Activated CD4-positive, CD25-positive, alpha-beta regulatory T cell (primary cell): ENCODE measurements at regions not wholly inside any gene's neighbourhood (a gene's known extent, or its start where the extent isn't known, plus 50 kb on each side); places are given as distances from the start of the nearest gene placed in this dataset.

ENCODE experiments used
- DNase-seq, 4 experiments: peaks; one replicate each; lab custom pipeline; 2025; lab: John Stamatoyannopoulos, UW

DNA sequence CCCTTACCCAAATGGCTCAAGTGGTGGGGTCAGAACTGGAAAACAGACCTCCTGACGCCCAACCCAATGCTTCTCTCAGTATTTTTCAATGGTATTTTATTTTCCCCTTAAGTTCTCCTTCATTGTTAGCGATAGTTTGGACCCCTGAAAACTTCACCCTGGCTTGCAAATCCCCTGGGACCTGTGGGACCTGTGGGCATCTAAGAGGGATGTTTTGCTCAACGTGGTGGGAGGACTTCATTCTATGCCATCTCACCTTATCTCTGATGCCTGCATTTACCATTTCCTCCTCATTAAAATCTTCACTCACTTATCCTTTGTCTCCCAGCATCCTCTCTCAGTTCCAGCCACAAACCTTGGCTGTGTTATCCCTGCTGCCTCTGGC is 59.4 kb upstream of the GZMB start:
- DNase-seq, result no peak

DNA sequence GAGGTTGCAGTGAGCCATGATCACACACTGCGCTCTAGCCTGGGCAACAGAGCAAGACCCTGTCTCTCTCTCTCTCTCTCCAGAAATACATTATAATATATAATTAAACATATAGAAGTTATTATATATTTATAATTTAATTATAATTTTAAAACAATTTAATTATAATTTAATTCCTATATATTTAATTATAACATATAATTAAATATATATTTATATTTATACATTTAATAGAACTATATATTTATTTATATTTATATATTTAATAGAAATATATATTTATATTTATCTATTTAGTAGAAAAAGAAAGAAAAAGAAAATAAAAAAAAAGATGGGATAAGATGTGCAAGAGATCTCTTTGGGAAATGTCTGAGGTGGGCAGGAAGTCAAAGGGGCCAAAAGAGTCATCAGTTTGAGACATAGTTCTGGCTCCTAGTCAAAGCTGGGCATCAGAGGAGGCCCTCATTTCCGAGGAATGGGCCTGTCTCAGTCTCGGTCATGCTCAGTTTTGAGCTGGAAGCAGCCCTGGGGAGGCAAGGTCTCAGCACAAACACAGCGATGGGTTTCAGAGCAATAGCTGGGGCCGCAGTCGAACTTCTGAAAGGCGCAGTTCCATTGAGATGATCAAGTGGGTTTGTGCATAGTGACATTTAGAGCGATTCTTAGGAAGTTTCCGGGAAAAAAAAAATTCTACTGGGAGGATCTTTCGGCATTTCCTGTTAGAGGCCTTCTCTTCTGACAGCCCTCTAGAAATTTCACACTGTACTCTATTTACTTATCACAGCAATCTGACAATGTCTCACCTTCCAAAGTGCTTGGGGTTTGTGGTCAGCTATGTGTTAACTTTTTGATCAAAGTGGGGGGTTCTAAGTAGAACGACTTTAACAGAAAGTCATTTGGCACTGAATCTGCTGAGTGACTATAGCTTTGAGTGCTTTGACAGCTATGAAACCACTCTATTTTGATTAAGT is 58.7 kb upstream of the GZMB start:
- no peak for DNase-seq

DNA sequence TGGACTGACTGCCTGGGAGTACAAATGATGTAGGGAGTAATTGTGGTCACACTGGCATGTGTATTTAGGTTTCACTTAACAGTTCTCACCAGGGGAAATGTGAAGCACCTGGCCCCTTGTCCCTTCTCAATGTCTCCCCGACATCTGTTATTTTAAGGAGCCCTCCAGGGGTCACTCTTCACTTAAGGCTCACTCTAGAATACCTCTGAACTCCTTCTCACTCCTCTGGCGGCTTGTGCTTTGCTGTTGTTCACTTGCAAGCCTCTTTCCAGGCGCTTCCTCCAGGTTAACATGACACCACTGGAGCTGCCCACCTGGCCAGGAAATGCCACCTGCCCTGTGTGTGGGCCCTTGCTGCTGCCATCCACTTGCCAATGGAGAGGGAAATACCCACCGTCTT is 56.5 kb upstream of the GZMB start:
- DNase-seq, result no peak

DNA sequence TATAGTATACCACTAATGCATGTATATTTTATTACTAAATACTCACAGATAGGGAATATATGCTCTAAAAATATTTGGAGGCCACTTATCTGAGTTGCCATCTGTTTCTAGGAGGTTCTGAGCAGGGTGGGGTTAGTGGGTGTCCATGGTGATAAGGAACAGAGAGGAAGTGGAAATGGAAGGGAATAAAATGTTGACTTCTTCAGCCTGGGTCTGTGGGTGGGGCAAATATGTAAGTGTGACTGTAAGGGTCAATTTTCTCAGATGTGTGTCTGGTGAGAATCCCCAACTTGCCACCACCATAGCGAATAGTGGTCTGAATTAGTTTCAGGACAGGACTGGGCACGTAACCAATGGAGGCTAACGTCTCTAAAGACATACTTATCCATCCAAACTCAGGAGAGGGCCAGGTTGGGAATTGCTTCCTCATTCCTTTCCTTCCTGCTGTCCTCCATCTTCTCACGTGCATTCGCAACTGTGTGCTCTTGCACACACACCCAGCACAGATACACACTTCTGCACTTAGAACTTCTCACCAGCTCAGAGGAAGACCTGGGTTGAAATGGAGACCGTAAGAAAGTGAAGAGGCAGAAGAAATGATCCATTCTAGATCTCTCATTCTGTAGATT is 54.2 kb upstream of the GZMB start:
- no peak for DNase-seq
